HCEC 1CT (cell line): ENCODE measurements at regions not wholly inside any gene's neighbourhood (a gene's known extent, or its start where the extent isn't known, plus 50 kb on each side); places are given as distances from the start of the nearest gene placed in this dataset.
"Not testable (repeated sequence)": the region's sequence is repeated elsewhere in the genome, so short reads cannot be mapped to it uniquely, and the experiment has no call there.

Source experiments
- DNase-seq: peaks from one replicate; pipeline ENCODE4 v3.0.0-alpha.2; 2017

DNA sequence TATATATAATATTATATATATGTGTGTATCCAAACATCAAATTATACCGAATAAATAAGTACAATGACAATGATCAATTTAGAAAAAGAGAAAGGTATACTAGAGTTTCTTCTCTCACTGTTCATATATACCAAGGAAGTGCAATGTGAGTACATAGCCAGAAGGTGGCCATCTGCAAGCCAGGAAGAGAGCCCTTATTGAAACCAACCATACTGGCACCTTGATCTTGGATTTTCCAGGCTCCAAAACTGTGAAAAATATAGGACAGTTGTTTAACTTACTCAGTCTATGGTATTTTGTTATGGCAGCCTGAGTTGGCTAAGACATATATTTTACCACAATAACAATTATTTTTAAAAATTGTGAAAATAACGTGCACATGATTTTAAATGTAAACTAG lies 1490.2 kb upstream of the SLC39A10 start:
- peak; percentile 26 for DNase-seq

DNA sequence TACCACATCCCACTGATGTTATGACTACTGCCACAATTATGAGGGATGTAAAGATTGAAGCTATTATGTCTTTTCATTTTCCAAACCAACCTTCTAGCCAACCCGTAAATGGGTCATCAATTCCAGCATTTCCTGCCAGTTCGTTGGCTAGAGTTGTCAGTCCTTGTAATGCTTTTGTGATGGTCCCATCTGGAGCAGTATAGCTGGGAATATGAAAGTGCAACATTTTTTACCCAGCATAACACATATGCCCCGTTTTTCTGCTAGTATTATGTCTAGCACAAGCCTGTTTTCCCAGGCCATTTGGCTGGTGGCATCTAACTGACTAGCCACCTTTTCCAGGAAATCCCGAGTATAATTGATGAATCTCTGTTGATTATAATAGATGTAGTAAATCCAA lies 1501.6 kb upstream of the SLC39A10 start:
- DNase-seq, result no peak

DNA sequence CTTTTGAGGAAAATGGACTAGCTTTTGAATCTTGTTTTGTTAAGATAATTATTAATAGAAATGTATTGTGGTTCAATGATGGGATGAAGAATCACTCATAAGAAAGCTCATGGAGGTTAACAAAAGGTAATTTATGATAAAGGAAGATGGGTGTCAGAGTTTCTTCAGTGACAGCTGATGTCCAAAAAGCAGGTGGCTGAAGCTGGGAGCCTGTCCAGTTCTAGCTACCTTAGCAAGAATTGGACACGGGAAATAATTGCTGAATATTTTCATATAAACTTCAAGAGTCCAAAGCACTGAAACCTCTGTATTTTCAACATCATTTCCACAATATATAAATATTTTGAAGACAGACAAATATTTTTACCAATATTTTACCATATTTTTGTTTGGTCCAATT lies 1505.8 kb upstream of the SLC39A10 start:
- DNase-seq, result no peak

DNA sequence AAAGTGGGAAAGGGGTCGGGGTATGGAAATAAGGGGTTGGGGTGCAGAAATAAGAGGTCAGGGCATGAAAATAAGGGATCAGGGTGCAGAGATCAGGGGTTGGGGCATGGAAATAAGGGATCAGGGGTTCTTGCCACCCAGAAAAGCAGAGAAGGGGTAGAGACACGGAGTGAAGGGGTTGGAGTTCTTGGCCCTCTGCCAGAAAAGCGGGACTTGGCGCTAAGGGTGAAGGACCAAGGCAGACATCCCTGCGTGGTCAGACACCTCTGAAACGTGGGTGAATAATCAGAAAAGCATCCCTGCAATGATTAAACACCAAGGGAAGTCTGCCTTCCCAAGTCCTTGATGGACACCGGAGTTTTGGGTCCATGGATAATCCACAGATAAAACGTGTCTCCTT lies 1521.6 kb upstream of the SLC39A10 start:
- DNase-seq, result no peak

DNA sequence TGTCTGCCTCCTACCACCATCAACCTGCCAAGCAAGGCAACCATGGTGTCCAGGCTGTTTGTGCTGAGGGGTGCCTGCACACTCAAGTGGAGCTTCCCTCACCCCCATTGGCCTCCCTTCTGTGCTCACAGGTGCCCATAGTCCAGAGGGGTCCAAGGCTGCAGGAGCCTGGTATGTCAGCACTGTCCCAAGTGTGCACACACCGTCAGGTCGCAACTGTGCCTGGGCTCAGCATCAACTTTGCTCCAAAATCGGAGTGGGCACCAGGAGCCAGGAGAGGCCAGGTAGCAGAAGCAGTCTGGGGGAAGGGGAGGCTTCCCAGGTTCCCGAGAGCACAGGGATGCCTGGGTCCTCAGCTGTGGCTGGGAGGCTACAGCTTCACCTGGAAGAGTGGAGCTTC lies 1528.2 kb upstream of the SLC39A10 start:
- DNase-seq, result no peak

DNA sequence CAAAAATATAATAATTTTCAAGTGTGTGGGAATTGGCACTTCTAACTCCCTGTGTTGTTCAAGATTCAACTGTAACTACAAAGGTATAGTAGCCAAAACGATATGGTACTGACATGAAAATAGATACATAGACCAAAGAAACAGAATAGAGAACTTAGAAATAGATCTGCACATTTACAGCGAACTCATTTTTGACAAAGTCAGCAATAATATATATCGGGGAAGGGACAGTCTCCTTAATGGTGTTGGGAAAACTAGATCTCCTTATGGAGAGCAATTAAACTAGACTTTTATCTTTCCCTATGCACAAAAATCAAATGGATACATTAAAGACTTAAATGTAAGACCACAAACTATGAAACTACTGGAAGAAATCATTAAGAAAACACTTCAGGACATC lies 1530.6 kb upstream of the SLC39A10 start:
- no peak for DNase-seq

DNA sequence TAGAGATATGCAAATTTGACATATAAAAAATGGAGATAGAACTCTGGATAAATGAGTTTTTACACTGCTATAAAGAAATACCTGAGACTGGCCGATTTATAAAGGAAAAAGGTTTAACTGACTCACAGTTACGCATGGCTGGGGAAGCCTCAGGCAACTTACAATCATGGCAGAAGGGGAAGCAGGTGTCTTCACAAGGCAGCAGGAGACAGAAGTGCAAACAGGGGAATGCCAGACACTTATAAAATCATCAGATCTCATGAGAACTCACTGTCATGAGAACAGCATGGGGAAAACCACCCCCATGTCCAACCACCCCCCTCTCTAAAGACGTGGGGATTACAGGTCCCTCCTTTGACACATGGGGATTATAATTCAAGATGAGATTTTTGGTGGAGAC lies 1540.2 kb upstream of the SLC39A10 start:
- no peak for DNase-seq

DNA sequence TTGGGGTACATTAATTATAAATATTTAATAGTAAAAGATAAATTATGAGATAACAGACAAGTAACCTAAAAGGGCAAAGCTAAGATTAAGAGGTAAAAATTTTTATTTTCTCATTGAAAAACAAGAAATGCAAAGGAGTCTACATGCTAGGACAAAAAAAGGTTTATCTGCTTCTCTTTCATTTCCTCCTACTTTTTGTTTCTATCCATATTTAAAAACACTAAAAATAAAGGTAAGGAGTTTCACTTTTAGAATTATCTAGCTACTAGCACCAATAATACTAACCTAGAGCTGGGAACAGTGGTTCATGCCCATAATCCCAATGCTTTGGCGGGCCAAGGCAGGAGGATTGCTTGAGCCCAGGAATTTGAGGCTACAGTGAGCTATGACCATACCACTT lies 1551.7 kb upstream of the SLC39A10 start:
- no peak for DNase-seq

DNA sequence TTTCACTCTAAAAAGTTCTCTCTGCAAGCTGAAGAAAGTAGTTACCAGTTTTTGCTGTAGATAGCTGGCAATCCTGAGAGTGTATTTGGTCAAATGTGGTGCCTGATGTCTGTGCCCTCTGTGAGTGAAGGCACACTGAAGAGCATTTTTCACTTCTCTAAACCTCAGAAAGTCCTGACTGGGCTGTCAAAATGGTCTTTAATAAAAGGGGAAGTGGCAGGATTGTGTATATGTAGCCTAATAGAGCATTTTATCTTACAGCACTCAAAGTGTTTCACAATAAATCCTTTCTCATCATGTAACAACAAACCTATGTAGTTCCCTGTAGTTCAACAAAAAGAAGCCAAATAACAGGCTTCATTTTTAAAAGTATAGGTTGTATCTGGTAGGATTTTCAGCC lies 1552.3 kb upstream of the SLC39A10 start:
- DNase-seq, result no peak

DNA sequence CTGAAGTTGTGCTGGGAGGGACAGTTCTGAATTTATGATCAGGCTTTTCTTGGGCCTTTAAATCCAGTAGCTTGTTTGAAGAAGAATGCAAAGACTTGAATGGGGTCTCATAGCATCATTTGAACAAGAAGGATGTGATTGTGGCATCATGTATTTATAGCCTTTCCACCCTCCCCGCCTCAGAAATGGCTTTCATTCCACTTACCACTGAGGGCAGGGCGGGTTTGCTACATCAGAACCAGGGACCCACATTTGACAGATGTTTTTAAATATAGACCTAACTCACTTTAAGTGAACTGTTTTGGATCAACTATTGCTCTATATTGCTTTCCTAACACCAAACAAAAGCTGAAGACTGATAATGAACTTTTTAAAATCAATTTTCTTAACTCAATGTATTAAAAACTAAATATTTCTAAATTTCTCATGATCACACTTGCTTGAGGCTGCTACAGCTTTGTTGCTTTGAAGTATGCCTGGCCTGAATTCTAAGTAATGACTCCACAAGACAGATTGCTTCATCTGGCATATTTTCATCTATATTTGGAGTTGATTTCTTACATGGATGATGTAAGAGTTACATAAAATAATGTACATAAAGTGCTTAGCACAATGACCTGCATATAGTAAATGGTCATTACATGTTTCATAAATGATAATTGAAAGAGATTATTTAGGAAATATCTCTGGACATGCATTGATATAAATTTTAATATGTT lies 1552.9 kb upstream of the SLC39A10 start:
- no peak for DNase-seq

DNA sequence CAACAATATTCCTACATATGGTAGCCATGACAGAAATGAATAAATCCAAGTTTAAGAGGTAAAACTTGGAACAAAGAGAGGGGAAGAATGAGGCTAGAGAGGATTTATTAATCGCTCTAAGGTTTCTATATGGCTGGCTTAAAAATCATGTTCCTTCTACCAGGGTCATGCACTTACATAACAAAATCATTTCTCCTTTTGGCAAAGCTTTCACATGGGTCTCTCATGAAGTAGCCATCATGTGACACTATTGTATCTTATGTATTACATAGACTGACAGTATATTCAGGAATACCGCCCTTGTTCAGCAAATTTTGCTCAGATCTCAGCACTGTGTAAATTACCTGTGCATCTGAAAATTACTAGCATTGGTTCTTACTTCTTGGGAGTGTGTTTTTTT lies 1554.5 kb upstream of the SLC39A10 start:
- DNase-seq, result no peak

DNA sequence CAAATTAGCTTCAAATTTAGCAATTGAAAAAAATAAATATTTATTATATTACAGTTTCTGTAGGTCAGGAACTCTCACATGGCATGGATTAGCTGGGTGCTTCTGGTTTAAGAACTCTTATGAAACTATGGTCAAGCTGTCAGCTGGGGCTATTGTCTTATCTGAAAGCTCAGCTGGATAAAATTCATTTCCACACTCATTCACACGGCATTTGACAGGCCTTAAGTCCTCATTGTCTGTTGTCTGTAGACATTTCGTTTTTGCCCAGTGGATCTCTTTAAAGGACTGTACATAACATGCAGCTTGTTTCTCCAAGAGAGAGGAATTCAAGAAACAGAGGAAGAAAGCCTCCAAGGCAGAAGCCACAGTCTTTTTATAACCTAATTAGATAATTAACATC lies 1556.8 kb upstream of the SLC39A10 start:
- no peak for DNase-seq

DNA sequence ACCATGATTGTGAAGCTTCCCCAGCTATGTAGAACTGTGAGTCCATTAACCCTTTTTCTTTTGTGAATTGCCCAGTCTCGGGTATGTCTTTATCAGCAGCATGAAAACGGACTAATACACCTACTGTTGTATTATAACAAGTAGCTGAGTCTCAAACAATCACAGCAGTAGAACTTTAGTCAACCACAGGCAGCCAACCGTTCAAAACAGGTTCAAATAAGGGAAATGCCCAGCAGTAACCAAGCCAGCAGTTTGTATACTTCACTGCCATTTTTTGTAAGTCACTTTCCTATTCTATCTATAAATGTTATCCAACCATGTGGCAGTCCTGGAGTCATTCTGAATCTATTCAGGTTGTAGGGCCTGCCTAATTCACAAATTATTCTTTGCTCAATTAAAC lies 1560.6 kb upstream of the SLC39A10 start:
- no peak for DNase-seq

DNA sequence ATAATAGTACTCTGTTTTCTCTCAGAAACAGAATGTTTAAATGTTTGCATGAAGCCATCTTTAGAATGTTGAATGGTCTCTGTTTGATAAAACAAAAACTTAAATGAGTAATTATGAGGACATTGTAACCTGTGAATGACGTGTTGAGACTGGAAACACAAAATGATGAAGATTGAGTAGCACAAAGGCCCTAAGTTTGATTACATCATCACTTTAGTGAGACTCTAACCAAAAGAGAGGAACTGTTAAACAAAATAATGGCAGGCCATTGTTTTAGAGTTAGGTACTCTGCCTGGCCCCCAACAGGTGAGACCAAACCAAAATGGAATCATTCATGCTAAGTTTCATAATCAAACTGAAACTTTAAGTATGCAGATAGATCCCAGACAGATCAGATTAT lies 1561.7 kb upstream of the SLC39A10 start:
- DNase-seq, result no peak

DNA sequence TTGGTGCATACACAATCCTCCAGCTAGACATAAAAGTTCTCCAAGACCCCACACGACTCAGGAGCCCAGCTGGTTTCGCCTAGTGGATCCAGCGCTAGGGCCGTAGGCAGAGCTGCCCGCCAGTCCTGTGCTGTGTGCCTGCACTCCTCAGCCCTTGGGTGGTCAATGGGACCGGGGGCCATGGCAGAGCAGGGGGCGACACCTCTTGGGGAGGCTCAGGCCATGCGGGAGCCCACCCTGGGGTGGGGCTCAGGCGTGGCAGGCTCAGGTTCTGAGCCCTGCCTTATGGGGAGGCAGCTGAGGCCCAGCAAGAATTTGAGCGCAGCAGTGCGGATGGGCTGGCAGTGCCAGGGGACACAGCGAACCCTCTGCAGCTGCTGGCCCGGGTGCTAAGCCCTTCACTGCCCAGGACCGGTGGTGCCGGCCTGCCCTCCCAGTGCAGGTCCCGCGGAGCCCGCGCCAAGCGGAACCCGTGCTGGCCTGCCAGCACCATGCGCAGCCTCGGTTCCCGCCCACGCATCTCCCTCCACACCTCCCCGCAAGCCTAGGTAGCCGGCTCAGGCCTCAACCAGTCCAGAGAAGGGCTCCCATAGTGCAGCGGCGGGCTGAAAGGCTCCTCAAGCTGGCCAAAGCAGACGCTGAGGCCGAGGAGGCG lies 1566.6 kb upstream of the SLC39A10 start:
- no peak for DNase-seq

DNA sequence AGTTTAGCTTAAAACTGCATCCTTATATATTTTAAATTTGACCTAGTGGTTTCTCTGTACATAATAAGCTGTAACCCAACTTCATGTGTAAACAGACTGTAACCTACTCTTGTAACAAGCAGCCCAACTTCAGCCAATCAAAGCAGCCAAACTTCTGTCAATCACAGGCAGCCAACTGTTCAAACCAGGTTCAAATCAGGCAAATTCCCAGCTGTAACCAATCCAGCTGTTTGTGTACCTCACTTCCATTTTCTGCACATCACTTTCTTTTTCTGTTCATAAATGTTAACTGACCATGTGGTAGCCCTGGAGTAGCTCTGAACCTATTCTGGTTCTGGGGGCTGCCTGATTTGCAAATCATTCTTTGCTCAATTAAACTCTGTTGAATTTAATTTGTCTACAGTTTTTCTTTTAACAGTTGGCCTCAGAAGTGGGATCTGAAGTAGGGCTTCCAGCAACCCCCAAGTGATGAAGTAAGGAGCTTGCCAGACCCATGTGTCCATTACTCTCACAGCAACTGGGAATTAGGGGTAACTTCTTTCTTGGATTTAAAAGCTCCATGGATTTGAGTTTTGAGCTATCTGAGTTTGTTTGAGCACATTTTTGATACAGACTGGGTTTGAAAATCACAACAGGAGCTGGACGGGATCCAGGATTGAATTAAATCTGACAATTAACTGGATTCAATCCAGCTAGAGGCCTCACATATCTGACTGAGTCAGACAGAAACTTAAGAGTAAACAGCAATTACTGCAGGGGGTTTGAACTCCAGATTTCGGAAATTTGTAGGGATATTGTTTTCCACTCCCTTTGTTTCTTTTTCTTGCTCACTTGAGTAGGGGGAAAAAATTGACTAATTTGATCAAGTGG lies 1569.7 kb upstream of the SLC39A10 start:
- DNase-seq, result no peak

DNA sequence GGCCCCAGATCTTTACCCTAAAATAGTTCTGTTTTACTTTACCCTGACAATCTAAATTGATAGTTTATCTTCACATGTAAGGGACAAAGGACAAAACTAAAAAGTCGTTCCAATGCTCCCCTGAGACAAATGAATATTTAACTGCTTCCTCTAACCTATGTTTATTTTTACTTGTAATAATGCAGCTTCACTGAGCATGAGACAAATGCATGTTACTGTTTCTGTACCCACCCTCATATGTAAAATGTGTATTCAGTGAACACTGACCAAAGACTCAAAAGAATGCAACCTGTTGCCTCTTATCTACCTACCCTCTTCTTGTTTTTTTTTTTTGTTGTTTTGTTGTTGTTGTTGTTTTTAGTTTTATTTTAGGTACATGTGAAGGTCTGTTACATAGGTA lies 1570.9 kb upstream of the SLC39A10 start:
- DNase-seq, result no peak

DNA sequence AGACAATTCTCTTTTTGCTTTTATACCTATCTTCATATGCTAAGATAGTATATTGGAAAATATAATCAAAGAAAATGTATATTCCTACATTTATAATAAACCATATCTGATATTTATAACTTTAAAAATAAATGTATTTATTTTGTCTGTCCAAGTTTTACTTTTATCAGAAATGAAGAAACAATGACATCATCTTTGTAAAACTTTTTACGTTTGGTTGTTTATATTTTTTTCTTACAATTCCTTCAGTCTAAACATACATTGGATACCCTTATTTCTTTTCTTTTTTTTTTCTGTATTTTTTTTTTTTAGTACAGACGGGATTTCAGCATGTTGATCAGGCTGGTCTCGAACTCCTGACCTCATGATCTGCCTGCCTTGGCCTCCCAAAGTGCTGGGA lies 1577.0 kb upstream of the SLC39A10 start:
- DNase-seq, result no peak

DNA sequence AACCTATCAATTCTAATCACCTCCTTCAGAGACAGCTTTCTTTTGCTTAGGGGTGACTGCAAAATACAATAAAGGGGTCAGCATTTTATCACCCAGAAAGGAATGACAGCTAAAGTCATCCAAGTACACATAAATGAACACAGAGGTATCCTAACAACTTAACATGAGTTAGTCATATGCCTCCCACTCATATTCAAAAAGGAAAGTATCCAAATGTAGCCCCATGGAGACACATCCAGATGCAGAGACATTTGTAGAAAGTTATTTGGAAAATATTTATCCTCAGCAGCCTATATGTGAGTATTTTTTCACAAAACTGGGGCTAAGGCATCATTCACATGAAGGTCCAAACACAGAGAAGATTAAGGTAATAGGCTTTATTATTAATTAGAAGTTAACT lies 1579.7 kb upstream of the SLC39A10 start:
- no peak for DNase-seq

DNA sequence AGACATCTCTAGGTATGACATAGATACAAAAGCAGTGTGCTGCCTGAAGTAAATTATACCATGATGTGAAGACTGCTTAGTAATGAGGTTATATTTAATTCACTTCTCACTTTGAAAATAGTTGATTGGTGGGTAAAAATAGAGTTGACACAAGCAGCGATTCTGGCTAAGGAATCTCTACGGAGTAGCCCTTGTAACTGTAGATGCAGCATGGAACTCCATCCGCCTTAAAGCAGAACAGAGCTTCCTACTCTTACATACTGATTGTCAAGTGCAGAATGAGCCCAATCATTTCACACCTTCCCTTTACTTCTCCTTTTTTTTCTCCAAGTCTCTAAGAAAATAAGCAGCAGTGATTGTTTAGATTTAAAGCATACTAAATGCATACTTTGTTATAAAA lies 1594.6 kb upstream of the SLC39A10 start:
- DNase-seq, result no peak

DNA sequence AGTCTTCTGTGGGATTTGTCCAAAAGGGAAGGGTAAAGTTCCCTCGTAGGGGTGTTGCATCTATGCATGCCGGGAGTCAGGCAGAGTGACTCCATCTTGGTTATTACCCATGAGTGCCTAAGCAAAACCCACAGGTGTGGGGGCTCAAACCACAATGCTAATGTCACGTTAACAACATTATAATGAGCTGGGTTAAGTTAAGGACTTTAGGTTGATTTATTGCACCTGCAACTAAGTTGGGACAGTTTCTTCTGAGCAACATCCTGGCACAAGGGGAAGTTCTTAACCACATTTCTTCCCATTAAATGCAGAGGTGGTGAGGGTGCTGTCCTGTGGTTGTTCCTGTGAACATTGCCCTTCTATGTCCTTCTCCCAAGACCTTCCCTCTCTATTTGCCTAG lies 1596.8 kb upstream of the SLC39A10 start:
- DNase-seq, result no peak

DNA sequence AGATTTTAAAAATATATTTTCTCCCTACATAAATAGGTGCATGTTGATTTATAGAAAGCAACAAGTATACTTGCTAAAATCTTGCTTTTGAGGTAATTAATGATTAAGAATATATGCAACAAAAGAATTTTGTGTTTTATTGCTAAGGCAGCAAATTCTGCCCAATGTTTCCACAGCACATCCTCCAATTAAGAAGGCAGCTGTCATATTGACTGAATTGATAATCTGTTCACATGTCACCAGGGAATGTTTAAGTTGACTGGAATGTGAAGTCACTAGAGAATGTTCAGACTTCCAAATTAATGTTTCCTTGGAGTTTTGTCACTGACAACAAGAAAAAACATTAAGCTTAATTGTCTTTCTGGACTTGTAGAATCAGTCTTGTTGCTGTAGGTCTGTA lies 1602.7 kb upstream of the SLC39A10 start:
- no peak for DNase-seq

DNA sequence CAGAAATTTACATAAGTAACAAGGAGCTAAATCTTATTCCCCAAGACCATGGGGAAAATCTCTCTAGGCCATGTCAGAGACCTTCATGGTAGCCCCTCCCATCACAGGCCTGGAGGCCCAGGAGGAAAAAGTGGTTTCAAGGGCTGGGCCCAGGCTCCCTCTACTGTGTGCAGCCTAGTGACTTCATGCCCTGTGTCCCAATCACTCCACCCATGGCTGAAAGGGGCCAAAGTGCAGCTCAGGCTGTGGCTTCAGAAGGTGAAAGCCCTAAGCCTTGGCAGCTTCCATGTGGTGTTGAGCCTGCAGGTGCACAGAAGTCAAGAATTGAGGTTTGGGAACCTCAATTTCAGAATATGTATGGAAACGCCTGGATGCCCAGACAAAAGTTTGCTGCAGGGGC lies 1612.7 kb upstream of the SLC39A10 start:
- DNase-seq, result no peak

DNA sequence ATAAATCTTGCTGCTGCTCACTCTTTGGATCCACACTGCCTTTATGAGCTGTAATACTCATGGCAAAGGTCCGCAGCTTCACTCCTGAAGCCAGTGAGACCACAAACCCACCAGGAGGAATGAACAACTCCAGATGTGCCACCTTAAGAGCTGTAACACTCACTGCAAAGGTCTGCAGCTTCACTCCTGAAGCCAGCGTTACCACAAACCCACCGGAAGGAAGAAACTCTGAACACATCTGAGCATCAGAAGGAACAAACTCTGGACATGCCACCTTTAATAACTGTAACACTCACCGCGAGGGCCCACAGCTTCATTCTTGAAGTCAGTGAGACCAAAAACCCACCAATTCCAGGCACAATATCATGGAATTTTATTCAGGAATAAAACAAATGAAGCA lies 1635.9 kb upstream of the SLC39A10 start:
- DNase-seq, result not testable (repeated sequence)
